ENCODE measurements at regions not wholly inside any gene's neighbourhood (a gene's known extent, or its start where the extent isn't known, plus 50 kb on each side); places are given as distances from the start of the nearest gene placed in this dataset.

GRCh38 chrX:34350561-34351335 is 218.6 kb upstream of the FAM47A start:
- H3K4me3 ChIP-seq = no peak overlapping the region
- H3K27me3 ChIP-seq (ENCODE audit: insufficient read depth) = no peaks in the 10 kb centered on the region
- H3K4me3 Mint-ChIP-seq = no peak overlapping the region
- no peak for TF ChIP-seq ZNF331 (CRISPR knock-in tag; IDR thresholded peaks at IDR 0.05; ENCODE audit: low read depth)
- H3K27ac Mint-ChIP-seq = no peak overlapping the region
- H3K9me2 ChIP-seq (ENCODE audit: insufficient read depth) = no peaks in the 10 kb centered on the region
- no peaks in the 10 kb centered on the region for H3F3A ChIP-seq (replicated peaks; ENCODE audit: low read depth)
- no peaks in the 10 kb centered on the region for H3K36me3 Mint-ChIP-seq (ENCODE audit: low read depth)
- H3K27me3 Mint-ChIP-seq (ENCODE audit: insufficient read depth, low read depth, poor library complexity) = no peaks in the 10 kb centered on the region
- no peaks in the 10 kb centered on the region for H4K20me1 ChIP-seq (replicated peaks; ENCODE audit: insufficient read depth)
- H3K27ac ChIP-seq (ENCODE audit: low read depth) = no peak overlapping the region
- no peaks in the 10 kb centered on the region for H3K4me1 ChIP-seq (ENCODE audit: insufficient read depth)
- no peaks in the 10 kb centered on the region for H3K9me3 Mint-ChIP-seq
- no peak overlapping the region for H2AFZ ChIP-seq
- H3K36me3 ChIP-seq (ENCODE audit: insufficient read depth) = no peaks in the 10 kb centered on the region
- ATAC-seq (no peak), DNase-seq (ENCODE audit: low spot score) (no peak)
- no peak overlapping the region for H3K4me2 ChIP-seq
- no peaks in the 10 kb centered on the region for H3K4me1 Mint-ChIP-seq
- H3K79me2 ChIP-seq (replicated peaks; ENCODE audit: insufficient read depth) = no peaks in the 10 kb centered on the region

- no peaks in the 10 kb centered on the region for H3K79me2 ChIP-seq (replicated peaks; ENCODE audit: insufficient read depth)
- no peaks in the 10 kb centered on the region for H3K36me3 ChIP-seq (ENCODE audit: insufficient read depth)
- H3K4me3 ChIP-seq = no peak overlapping the region
- no peak overlapping the region for H3K27ac ChIP-seq (ENCODE audit: low read depth)
- no peaks in the 10 kb centered on the region for H3K9me2 ChIP-seq (ENCODE audit: insufficient read depth)
- ATAC-seq (no peak), DNase-seq (ENCODE audit: low spot score) (no peak)
- no peaks in the 10 kb centered on the region for H3K27me3 ChIP-seq (ENCODE audit: insufficient read depth)
- H3K4me1 ChIP-seq (ENCODE audit: insufficient read depth) = no peaks in the 10 kb centered on the region
- H3K9me3 Mint-ChIP-seq = no peaks in the 10 kb centered on the region
- no peak overlapping the region for H3K27ac Mint-ChIP-seq
- H2AFZ ChIP-seq = no peak overlapping the region
- H3K4me2 ChIP-seq = no peak overlapping the region
- no peak overlapping the region for H3K4me3 Mint-ChIP-seq
- H3F3A ChIP-seq (replicated peaks; ENCODE audit: low read depth) = no peaks in the 10 kb centered on the region
- H3K36me3 Mint-ChIP-seq (ENCODE audit: low read depth) = no peaks in the 10 kb centered on the region
- no peaks in the 10 kb centered on the region for H3K27me3 Mint-ChIP-seq (ENCODE audit: insufficient read depth, low read depth, poor library complexity)
- no peaks in the 10 kb centered on the region for H4K20me1 ChIP-seq (replicated peaks; ENCODE audit: insufficient read depth)
- no peaks in the 10 kb centered on the region; the same call in 2 of the 3 replicates for H3K4me1 Mint-ChIP-seq
- no peak for TF ChIP-seq REST (IDR thresholded peaks at IDR 0.05; ENCODE audit: unreplicated experiment)
- no peak for TF ChIP-seq EZH2phosphoT487 (IDR thresholded peaks at IDR 0.05; ENCODE audit: unreplicated experiment)
- TF ChIP-seq STAT1 (IDR thresholded peaks at IDR 0.05; ENCODE audit: unreplicated experiment) = no peak
- TF ChIP-seq POLR2AphosphoS5 (IDR thresholded peaks at IDR 0.05; ENCODE audit: low read depth) = no peak
- TF ChIP-seq EZH2 (IDR thresholded peaks at IDR 0.05; ENCODE audit: low read depth, unreplicated experiment) = no peak
- TF ChIP-seq JUNB (IDR thresholded peaks at IDR 0.05; ENCODE audit: unreplicated experiment) = no peak
- TF ChIP-seq ZNF331 (CRISPR knock-in tag; IDR thresholded peaks at IDR 0.05; ENCODE audit: low read depth) = no peak
- TF ChIP-seq CREB1 (CRISPR knock-in tag; IDR thresholded peaks at IDR 0.05; ENCODE audit: low read depth) = no peak
- no peak for TF ChIP-seq ETS1 (IDR thresholded peaks at IDR 0.05)
- no peak for TF ChIP-seq CTCF (conservative IDR thresholded peaks at IDR 0.05; ENCODE audit: low read depth in 2 of 2)
These were observed 210.9 kb upstream of the FAM47A start for GRCh38 chrX:34343001-34343400.

All from GM23338 (cell line).